DOHH2 (cell line): ENCODE measurements at regions not wholly inside any gene's neighbourhood (a gene's known extent, or its start where the extent isn't known, plus 50 kb on each side); places are given as distances from the start of the nearest gene placed in this dataset.

Source experiments
- CTCF ChIP-seq: fragments of 200-600 bp; sonication (generic); IDR thresholded peaks from one replicate; pipeline ENCODE4 v1.5.1; 2014; ENCODE audit warnings: antibody characterized with exemption, mild to moderate bottlenecking, low read depth, low read length; ENCODE audit not compliant: poor library complexity, severe bottlenecking
- EZH2phosphoT487 ChIP-seq: fragments of 200-600 bp; sonication (generic); IDR thresholded peaks from 2 replicates; pipeline ENCODE4 v1.6.1; 2017; ENCODE audit warnings: borderline replicate concordance, mild to moderate bottlenecking, antibody characterized with exemption, low read length, moderate library complexity, mixed read lengths

GRCh38 chr6:120248451-120248850, 898.9 kb upstream of the MAN1A1 start:
- TF ChIP-seq CTCF (no peak), EZH2phosphoT487 (no peak)
